CD14-positive monocyte (primary cell): ENCODE measurements at regions not wholly inside any gene's neighbourhood (a gene's known extent, or its start where the extent isn't known, plus 50 kb on each side); places are given as distances from the start of the nearest gene placed in this dataset.

Experiments used
- DNase-seq, 3 donors: peaks; one replicate each; pipeline ENCODE4 v3.0.0-alpha.2; 2011 to 2022
- H2AFZ ChIP-seq: 2 replicates; pipeline ENCODE4 v1.6.0; 2012; ENCODE audit warnings: mild to moderate bottlenecking, low read depth, low read length, inconsistent platforms; ENCODE audit not compliant: insufficient read depth, poor library complexity, severe bottlenecking
- H3K27ac ChIP-seq, 2 donors: 1 replicate in 1 of 2; 2 replicates in 1 of 2; pipeline ENCODE4 v1.5.1; 2012 to 2013; ENCODE audit warnings: low read length in 2 of 2, control low read depth in 1 of 2, inconsistent platforms in 1 of 2, low read depth in 1 of 2, mild to moderate bottlenecking in 1 of 2
- H3K27me3 ChIP-seq, 2 donors: one replicate each; pipeline versions ENCODE4 v1.6.0 to v1.6.1; 2011 to 2013; ENCODE audit warnings: low read length in 2 of 2; ENCODE audit not compliant: control insufficient read depth in 2 of 2, insufficient read depth in 2 of 2
- H3K36me3 ChIP-seq, 2 donors: replicated peaks in 1 of 2; 1 replicate in 1 of 2; 2 replicates in 1 of 2; pipeline versions ENCODE4 v1.5.1 to v1.6.1; 2012 to 2013; ENCODE audit warnings: low read length in 2 of 2, control low read depth in 1 of 2, inconsistent platforms in 1 of 2, mild to moderate bottlenecking in 1 of 2; ENCODE audit not compliant: insufficient read depth in 2 of 2, control insufficient read depth in 1 of 2
- H3K4me1 ChIP-seq, 2 donors: 1 replicate in 1 of 2; 2 replicates in 1 of 2; pipeline versions ENCODE4 v1.5.1 to v1.6.1; 2012 to 2013; ENCODE audit warnings: low read length in 2 of 2, control low read depth in 1 of 2, inconsistent platforms in 1 of 2, mild to moderate bottlenecking in 1 of 2, moderate library complexity in 1 of 2; ENCODE audit not compliant: insufficient read depth in 2 of 2, control insufficient read depth in 1 of 2
- H3K4me2 ChIP-seq: replicated peaks from 2 replicates; pipeline ENCODE3; 2012; ENCODE audit warnings: low read length, moderate library complexity, mild to moderate bottlenecking; ENCODE audit not compliant: poor library complexity, severe bottlenecking; ENCODE audit errors: extremely low read depth
- H3K4me3 ChIP-seq, 3 experiments: fragments of 200-600 bp in 1 of 3; sonication (generic) in 1 of 3; replicated peaks in 1 of 3; 1 replicate in 2 of 3; 2 replicates in 1 of 3; pipeline ENCODE4 v1.5.1; 2011 to 2013; ENCODE audit warnings: low read length in 3 of 3, mild to moderate bottlenecking in 3 of 3, control low read depth in 2 of 3, low read depth in 2 of 3, inconsistent platforms in 1 of 3, moderate library complexity in 1 of 3
- H3K79me2 ChIP-seq: 2 replicates; pipeline ENCODE4 v1.6.0; 2012; ENCODE audit warnings: mild to moderate bottlenecking, control low read depth, inconsistent platforms, low read length, moderate library complexity; ENCODE audit not compliant: insufficient read depth
- H3K9ac ChIP-seq: 2 replicates; pipeline ENCODE4 v1.6.0; 2017; ENCODE audit warnings: low read length, mild to moderate bottlenecking; ENCODE audit not compliant: insufficient read depth, poor library complexity, severe bottlenecking
- H3K9me3 ChIP-seq, 2 donors: replicated peaks in 1 of 2; 1 replicate in 1 of 2; 2 replicates in 1 of 2; pipeline versions ENCODE4 v1.5.1 to v1.6.1; 2012 to 2013; ENCODE audit warnings: low read length in 2 of 2, control low read depth in 1 of 2; ENCODE audit not compliant: control insufficient read depth in 1 of 2, insufficient read depth in 1 of 2
- H4K20me1 ChIP-seq: 2 replicates; pipeline ENCODE4 v1.6.0; 2012; ENCODE audit warnings: mild to moderate bottlenecking, low read length, control low read depth, moderate library complexity; ENCODE audit not compliant: insufficient read depth
- H3K27ac Mint-ChIP-seq, 7 donors: one replicate each; pipeline ENCODE4 v1.8.0; 2020; ENCODE audit warnings: mild to moderate bottlenecking in 7 of 7, mixed read lengths in 7 of 7, moderate library complexity in 6 of 7, inconsistent platforms in 2 of 7
- H3K27me3 Mint-ChIP-seq, 3 donors: one replicate each; pipeline ENCODE4 v1.8.0; 2021 to 2022; ENCODE audit warnings: low read depth in 3 of 3, mild to moderate bottlenecking in 3 of 3, mixed read lengths in 3 of 3, moderate library complexity in 3 of 3, inconsistent platforms in 1 of 3
- H3K36me3 Mint-ChIP-seq, 2 donors: one replicate each; pipeline ENCODE4 v1.8.0; 2020; ENCODE audit warnings: mixed read lengths in 2 of 2, inconsistent platforms in 1 of 2, mild to moderate bottlenecking in 1 of 2
- H3K4me1 Mint-ChIP-seq: one replicate; pipeline ENCODE4 v1.8.0; 2020; ENCODE audit warnings: mild to moderate bottlenecking, mixed read lengths
- H3K4me3 Mint-ChIP-seq, 2 donors: one replicate each; pipeline ENCODE4 v1.8.0; 2020; ENCODE audit warnings: mild to moderate bottlenecking in 2 of 2, mixed read lengths in 2 of 2, moderate library complexity in 1 of 2
- H3K9me3 Mint-ChIP-seq, 7 donors: one replicate each; pipeline ENCODE4 v1.8.0; 2020 to 2022; ENCODE audit warnings: mixed read lengths in 7 of 7, mild to moderate bottlenecking in 6 of 7, moderate library complexity in 6 of 7, inconsistent platforms in 2 of 7
- WGBS: methylation state at CpG from one replicate; pipeline ENCODE4 v1.1.5; 2013; ENCODE audit warnings: missing lambda C conversion rate; ENCODE audit not compliant: insufficient coverage; 5-methylcytosine and 5-hydroxymethylcytosine counted together
- intact Hi-C, 2 donors: fragments of 100-400 bp; cut with micrococcal nuclease; formaldehyde crosslinking; loops; one replicate each; pipeline versions ENCODE4 v1.15.0 to v1.15.1; 2023
- TF ChIP-seq, protein P1 (sequence below): fragments of 200-600 bp; IDR thresholded peaks from one replicate; pipeline ENCODE4 v1.8.0; 2022; ENCODE audit warnings: antibody characterized with exemption, mild to moderate bottlenecking

- no peak overlapping the region for H3K9ac ChIP-seq
- no peak for DNase-seq
- TF ChIP-seq, protein P1, sequence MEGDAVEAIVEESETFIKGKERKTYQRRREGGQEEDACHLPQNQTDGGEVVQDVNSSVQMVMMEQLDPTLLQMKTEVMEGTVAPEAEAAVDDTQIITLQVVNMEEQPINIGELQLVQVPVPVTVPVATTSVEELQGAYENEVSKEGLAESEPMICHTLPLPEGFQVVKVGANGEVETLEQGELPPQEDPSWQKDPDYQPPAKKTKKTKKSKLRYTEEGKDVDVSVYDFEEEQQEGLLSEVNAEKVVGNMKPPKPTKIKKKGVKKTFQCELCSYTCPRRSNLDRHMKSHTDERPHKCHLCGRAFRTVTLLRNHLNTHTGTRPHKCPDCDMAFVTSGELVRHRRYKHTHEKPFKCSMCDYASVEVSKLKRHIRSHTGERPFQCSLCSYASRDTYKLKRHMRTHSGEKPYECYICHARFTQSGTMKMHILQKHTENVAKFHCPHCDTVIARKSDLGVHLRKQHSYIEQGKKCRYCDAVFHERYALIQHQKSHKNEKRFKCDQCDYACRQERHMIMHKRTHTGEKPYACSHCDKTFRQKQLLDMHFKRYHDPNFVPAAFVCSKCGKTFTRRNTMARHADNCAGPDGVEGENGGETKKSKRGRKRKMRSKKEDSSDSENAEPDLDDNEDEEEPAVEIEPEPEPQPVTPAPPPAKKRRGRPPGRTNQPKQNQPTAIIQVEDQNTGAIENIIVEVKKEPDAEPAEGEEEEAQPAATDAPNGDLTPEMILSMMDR, result no peak
- H3K36me3 Mint-ChIP-seq, result no peaks in the 10 kb centered on the region
- no peak overlapping the region for H3K4me3 ChIP-seq
- H3K9me3 Mint-ChIP-seq, result peaks cover 0 to 2% (median 0%) of the 10 kb centered on the region in 7 donors
- H3K27me3 Mint-ChIP-seq, result peaks cover 6 to 25% (median 6%) of the 10 kb centered on the region in 3 donors
- no peak overlapping the region for H3K27ac ChIP-seq
- intact Hi-C loops, result no loop called here
- H3K4me3 Mint-ChIP-seq, result no peak overlapping the region
- no peaks in the 10 kb centered on the region for H3K9me3 ChIP-seq
- H3K79me2 ChIP-seq, result no peaks in the 10 kb centered on the region
- H3K36me3 ChIP-seq, result no peaks in the 10 kb centered on the region
- no peaks in the 10 kb centered on the region for H3K4me1 Mint-ChIP-seq
- H3K4me2 ChIP-seq, result no peak overlapping the region
- peaks cover 0 to 14% of the 10 kb centered on the region in 2 donors for H3K27me3 ChIP-seq
- no peak overlapping the region for H3K27ac Mint-ChIP-seq
- no CpG with 5 or more reads among the region's 4 CpGs for WGBS
- no peaks in the 10 kb centered on the region for H3K4me1 ChIP-seq
- H4K20me1 ChIP-seq, result no peaks in the 10 kb centered on the region
- no peak overlapping the region for H2AFZ ChIP-seq
Measured at GRCh38 chrX:8914681-8915080, 113.5 kb upstream of the FAM9A start.

DNA sequence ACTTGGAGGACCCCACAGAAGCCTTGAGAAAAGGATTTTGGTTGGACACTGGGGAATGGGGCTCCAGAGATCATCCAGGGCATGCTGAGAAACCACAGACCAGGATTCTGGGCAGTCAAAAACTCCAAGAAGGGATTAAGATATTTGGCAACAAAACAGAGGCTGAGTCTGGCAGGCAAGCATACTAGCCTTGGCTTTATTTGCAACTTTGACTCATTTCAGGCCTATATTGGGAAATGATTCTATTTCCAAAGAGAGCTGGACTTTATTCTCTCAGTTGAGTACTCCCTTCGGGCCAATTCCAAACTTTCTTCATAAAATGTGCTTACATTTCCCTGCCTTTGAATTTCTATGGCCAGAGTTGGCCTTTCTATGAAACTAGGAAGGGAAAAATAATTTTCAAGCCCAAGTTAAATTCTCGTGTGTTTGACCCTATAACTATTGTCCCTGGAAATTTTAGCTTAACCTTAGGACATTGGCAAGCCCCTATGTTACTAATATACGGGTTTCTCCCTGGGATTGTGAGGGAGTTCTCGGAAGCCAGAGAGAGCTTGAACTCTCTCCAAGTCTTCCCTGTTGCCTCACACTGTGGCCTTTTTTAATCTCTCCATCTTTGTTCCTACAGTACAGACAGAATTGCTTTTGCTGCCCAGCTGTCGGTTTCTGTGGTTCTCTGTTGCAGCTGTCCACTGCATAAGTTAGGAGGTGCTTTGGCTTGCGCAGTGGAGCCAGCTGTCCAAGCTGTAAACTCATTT lies 112.6 kb upstream of the FAM9A start:
- H3K9me3 ChIP-seq, result no peaks in the 10 kb centered on the region
- no peak overlapping the region for H3K9ac ChIP-seq
- H3K36me3 ChIP-seq, result no peaks in the 10 kb centered on the region
- peaks cover 0 to 11% of the 10 kb centered on the region in 2 donors for H3K27me3 ChIP-seq
- H3K79me2 ChIP-seq, result no peaks in the 10 kb centered on the region
- no peaks in the 10 kb centered on the region for H4K20me1 ChIP-seq
- H3K4me3 ChIP-seq, result no peak overlapping the region
- Mint-ChIP-seq H3K4me1 (no peaks in the 10 kb centered on the region), H3K4me3 (no peak overlapping the region), H3K27me3 (peaks cover 4 to 21% (median 6%) of the 10 kb centered on the region in 3 donors), H3K9me3 (peaks cover 0 to 2% (median 0%) of the 10 kb centered on the region in 7 donors), H3K36me3 (no peaks in the 10 kb centered on the region), H3K27ac (no peak overlapping the region)
- intact Hi-C loops, result no loop called here
- no peak overlapping the region for H2AFZ ChIP-seq
- no peaks in the 10 kb centered on the region for H3K4me1 ChIP-seq
- TF ChIP-seq, protein P1, result no peak
- H3K27ac ChIP-seq, result no peak overlapping the region
- no peak overlapping the region for H3K4me2 ChIP-seq
- WGBS, result no CpG with 5 or more reads among the region's 6 CpGs
- no peak for DNase-seq
